OCI-LY3 (cell line): ENCODE measurements at regions not wholly inside any gene's neighbourhood (a gene's known extent, or its start where the extent isn't known, plus 50 kb on each side); places are given as distances from the start of the nearest gene placed in this dataset.

Experiments
- EZH2phosphoT487 ChIP-seq: fragments of 200-600 bp; shearing (Covaris generic); IDR thresholded peaks from 2 replicates; pipeline ENCODE4 v1.6.1; 2018; ENCODE audit warnings: antibody characterized with exemption, mixed run types, low read depth
- TF ChIP-seq, protein P1 (sequence below): fragments of 200-600, 300-600 bp; sonication (generic); IDR thresholded peaks from 2 replicates; pipeline ENCODE4 v1.5.1; 2014; ENCODE audit warnings: antibody characterized with exemption, low read length, low read depth

DNA sequence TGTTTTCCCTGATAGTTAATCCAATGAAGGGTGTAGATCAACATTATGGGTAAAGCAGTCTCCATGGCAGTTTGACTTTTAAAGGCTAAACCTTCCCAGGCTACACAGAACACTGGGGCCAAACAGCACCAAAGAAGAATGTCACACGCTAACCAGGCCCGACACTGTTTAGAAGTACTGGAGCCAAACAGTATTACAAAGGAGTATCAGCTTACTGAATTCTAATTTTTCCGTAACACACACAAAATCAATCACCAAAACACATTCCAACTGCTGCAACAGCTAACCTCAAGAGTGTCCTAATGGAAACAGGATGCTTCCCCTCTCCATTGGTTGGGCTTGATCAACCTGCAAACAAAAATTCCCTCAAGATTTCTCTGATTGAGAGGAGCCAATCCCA is 783.5 kb downstream of the PCDH18 start:
- TF ChIP-seq, protein P1, sequence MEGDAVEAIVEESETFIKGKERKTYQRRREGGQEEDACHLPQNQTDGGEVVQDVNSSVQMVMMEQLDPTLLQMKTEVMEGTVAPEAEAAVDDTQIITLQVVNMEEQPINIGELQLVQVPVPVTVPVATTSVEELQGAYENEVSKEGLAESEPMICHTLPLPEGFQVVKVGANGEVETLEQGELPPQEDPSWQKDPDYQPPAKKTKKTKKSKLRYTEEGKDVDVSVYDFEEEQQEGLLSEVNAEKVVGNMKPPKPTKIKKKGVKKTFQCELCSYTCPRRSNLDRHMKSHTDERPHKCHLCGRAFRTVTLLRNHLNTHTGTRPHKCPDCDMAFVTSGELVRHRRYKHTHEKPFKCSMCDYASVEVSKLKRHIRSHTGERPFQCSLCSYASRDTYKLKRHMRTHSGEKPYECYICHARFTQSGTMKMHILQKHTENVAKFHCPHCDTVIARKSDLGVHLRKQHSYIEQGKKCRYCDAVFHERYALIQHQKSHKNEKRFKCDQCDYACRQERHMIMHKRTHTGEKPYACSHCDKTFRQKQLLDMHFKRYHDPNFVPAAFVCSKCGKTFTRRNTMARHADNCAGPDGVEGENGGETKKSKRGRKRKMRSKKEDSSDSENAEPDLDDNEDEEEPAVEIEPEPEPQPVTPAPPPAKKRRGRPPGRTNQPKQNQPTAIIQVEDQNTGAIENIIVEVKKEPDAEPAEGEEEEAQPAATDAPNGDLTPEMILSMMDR, result no peak
- TF ChIP-seq EZH2phosphoT487, result no peak
